GM19099 (cell line): ENCODE measurements at regions not wholly inside any gene's neighbourhood (a gene's known extent, or its start where the extent isn't known, plus 50 kb on each side); places are given as distances from the start of the nearest gene placed in this dataset.

Experiments used
- POLR2A ChIP-seq: IDR thresholded peaks from 3 replicates; pipeline ENCODE4 v1.6.1; 2011; ENCODE audit warnings: low read depth; ENCODE audit not compliant: insufficient read length; ENCODE audit errors: extremely low read depth

DNA sequence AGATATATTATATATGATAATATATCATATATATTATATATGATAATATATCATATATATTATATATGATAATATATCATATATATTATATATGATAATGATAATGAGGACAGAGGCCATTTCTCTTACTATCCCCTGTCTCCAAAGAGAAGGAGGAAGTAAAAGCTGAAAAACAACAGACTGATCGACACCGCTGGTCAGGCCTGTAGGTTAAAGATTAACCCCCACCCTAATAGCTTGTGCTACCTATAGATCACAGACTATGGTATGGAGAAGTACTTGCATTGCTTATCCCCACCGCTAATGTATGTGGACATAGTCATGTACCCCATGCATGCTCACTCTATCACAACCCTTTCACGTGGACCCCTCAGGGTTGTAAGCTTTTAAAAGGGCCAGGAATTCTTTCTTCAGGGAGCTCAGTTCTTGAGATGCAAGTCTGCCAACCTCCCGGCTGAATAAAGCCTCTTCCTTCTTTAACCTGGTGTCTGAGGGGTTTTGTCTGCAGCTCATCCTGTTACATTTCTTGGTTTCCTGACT is 786.1 kb upstream of the TMEM132C start:
- TF ChIP-seq POLR2A: no peak

GRCh38 chr12:127482950-127483349 is 784.0 kb upstream of the TMEM132C start:
- no peak for TF ChIP-seq POLR2A

- no peak for TF ChIP-seq POLR2A
These were observed 781.4 kb upstream of the TMEM132C start for GRCh38 chr12:127485528-127485927.

- TF ChIP-seq POLR2A: no peak
These were observed 779.9 kb upstream of the TMEM132C start for GRCh38 chr12:127487031-127487430.

DNA sequence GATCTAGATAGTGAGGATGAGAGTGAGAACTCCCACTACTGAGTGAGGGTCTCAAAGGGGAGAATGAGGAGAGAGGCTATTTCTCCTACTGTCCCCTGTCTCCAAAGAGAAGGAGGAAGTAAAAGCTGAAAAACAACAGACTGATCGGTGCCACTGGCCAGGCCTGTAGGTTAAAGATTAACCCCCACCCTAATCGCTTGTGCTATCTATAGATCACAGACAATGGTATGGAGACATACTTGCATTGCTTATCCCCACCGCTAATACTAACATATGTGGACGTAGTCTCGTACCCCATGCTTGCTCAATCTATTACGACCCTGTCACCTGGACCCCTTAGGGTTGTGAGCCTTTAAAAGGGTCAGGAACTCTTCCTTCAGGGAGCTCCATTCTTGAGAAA is 777.9 kb upstream of the TMEM132C start:
- TF ChIP-seq POLR2A: no peak

DNA sequence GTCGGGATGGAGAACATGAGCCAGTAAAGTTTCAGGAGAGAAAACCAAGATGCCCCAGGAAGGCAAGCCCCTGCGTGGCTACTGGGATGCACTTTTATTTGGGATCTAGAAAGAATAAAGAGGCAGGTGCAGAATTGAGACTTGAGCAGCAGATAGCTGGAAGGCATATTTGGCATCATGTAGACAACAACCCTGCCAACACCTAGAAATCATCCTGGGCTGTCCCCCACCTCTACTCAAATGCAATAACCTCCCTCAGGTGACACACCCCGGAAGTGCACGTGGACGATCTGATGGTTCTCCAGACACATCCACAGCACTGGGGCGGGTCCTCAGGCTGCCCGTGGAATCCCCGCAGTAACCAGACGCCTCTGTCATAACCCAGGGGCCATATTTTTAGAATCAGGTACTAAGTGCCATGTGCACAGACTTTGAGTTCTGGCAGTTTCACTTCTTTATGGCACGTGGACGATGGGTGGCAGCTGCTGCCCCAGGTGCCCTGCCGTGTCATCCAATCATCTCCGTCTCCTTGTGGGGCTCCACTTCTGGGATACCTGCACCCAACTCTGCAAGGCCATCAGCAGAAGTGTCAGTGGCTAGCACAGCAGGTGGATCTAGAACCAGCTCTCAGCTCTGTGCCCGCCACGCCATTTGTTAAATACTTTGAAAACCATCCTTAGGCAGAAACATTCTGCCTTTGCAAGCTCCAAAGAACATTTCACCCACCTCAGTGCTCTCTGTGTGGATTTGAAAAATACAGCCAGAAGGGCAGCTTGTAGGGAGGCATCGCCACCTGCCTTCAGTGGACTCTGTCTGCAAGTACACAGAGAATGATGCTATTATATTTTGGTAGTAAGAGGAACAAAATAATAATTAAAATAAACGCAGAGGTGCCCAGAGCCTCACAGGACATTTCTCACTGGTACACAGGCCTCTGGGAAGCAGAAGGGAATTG is 771.7 kb upstream of the TMEM132C start:
- no peak for TF ChIP-seq POLR2A

DNA sequence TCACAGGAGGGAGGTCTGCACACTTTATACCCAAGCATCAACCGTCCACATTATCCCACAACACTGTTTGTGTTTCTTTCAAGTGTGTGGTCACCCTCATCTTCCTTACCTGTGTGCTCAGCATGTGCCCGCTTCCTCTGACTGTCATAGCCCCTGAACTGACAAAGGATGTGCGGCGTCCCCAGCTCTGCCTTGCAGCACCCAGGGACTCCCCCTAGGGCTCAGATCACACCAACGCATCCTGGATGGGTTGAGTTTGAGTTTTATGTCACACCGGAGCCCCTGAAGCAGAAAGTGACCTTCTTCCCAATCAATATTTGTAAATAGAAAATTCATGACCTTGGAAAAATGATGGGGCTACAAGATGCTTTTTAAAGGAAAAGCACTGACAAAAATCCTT is 770.7 kb upstream of the TMEM132C start:
- TF ChIP-seq POLR2A: no peak

- TF ChIP-seq POLR2A: no peak
These were observed 766.4 kb upstream of the TMEM132C start for GRCh38 chr12:127500512-127501035.

DNA sequence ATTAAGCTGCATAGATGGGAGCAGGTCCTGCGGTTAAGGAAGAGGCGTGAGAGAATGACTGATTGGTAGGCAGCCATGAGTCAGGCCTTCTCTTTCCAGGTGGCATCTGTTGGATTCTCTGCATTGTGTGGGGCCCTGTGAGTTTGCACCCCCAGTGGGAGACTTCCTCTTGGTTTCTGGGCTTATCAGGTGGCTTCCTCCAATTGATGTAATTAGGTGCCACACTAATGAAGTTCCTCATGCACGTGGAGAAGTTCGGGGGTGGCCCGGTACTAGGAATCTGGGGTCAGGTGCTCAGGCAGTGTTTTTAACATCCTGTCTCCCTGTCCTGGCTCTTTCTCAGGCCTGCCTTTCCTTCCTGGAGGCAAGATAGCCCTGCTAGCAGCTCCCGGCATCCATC is 765.1 kb upstream of the TMEM132C start:
- no peak for TF ChIP-seq POLR2A

- no peak for TF ChIP-seq POLR2A
These were observed 763.7 kb upstream of the TMEM132C start for GRCh38 chr12:127503246-127503645.

DNA sequence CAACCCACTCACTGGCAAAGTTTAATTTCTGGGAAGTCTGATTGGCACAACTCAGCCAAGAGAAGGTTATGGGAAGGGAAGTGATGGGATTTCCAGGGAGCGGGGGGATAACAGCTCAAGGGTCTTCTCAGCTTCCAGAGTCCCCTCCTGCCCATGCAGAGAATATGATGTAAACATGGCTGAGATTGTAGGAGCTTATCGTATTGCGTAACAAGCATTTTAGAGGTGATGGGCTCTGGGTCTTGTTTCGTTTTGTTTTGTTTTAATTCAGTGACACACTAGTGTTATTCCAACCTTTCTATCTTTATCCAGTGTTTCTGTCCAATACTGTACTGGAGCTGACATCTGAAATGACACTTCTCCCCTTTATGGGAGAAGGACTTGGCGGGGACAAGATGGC is 762.1 kb upstream of the TMEM132C start:
- no peak for TF ChIP-seq POLR2A

DNA sequence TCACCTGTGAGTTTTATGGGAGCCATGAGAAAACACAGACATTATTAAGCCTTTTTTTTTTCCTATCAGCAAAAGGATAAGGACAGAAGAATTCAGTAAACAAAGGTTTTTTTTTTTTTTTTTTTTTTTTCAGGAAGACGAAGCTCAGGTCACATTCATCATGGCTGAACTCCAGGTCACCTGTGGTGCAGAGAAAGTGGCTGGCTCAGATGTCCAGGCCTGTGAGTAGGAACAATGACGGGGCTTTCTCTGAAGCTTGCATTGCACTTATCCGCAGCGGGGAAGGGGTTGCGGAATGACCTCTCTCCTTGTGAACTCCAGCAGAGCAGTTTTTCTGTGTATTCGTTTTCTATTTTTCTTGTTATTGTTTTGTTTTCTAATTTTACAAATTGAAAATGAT is 759.6 kb upstream of the TMEM132C start:
- no peak for TF ChIP-seq POLR2A

GRCh38 chr12:127509066-127509778 is 757.7 kb upstream of the TMEM132C start:
- no peak for TF ChIP-seq POLR2A

- no peak for TF ChIP-seq POLR2A
These were observed 751.0 kb upstream of the TMEM132C start for GRCh38 chr12:127515941-127516340.

- no peak for TF ChIP-seq POLR2A
These were observed 750.5 kb upstream of the TMEM132C start for GRCh38 chr12:127516467-127516866.

GRCh38 chr12:127519779-127520178 is 747.2 kb upstream of the TMEM132C start:
- no peak for TF ChIP-seq POLR2A

- no peak for TF ChIP-seq POLR2A
These were observed 740.0 kb upstream of the TMEM132C start for GRCh38 chr12:127526925-127527324.
